ENCODE measurements at regions not wholly inside any gene's neighbourhood (a gene's known extent, or its start where the extent isn't known, plus 50 kb on each side); places are given as distances from the start of the nearest gene placed in this dataset.

DNA sequence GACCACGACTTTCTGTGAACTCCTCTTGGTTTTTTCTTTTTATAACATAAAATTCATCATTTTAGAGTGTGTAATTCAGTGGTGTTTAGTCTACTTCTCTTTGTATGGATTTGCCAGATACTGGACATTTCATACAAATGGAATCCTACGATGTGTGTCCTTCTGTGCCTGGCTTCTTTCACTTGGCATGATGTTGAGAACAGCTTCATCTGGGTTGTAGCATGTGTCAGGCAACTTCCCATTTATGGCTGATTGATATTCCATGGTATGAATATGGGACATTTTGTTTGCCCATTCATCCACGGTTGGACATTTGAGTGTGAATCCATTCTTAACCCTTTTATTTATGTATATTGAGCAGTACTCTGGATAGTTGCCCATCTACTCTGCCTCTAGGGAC is 82.7 kb upstream of the KLF13 start:
- TF ChIP-seq, protein P1, sequence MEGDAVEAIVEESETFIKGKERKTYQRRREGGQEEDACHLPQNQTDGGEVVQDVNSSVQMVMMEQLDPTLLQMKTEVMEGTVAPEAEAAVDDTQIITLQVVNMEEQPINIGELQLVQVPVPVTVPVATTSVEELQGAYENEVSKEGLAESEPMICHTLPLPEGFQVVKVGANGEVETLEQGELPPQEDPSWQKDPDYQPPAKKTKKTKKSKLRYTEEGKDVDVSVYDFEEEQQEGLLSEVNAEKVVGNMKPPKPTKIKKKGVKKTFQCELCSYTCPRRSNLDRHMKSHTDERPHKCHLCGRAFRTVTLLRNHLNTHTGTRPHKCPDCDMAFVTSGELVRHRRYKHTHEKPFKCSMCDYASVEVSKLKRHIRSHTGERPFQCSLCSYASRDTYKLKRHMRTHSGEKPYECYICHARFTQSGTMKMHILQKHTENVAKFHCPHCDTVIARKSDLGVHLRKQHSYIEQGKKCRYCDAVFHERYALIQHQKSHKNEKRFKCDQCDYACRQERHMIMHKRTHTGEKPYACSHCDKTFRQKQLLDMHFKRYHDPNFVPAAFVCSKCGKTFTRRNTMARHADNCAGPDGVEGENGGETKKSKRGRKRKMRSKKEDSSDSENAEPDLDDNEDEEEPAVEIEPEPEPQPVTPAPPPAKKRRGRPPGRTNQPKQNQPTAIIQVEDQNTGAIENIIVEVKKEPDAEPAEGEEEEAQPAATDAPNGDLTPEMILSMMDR (IDR thresholded peaks at IDR 0.05), result no peak
- TF ChIP-seq POLR2A (IDR thresholded peaks at IDR 0.05), result no peak

Measured in right lobe of liver (tissue), 4 donors.